IMR-90 (cell line): ENCODE measurements at regions not wholly inside any gene's neighbourhood (a gene's known extent, or its start where the extent isn't known, plus 50 kb on each side); places are given as distances from the start of the nearest gene placed in this dataset.

Experiments used
- ATAC-seq: fragments of 200-7000 bp; cut with Tn5 transposase; 2 replicates; pipeline ENCODE4 v1.9.1; 2020; ENCODE audit warnings: low read depth, mild to moderate bottlenecking, moderate library complexity
- BruUV-seq: library from RNA; stranded (reverse); fragments of 400-500 nt; replicated peaks from 2 replicates; lab custom pipeline; 2021; lab: Mats Ljungman, UMichigan
- CTCF ChIA-PET: fragments of 300-600 bp; formaldehyde crosslinking; extraction: SDS; loops from one replicate; lab custom pipeline; 2021; ENCODE audit warnings: antibody characterized with exemption; lab: Yijun Ruan, JAX
- POLR2A ChIA-PET: fragments of 300-600 bp; sonication (Branson Sonifier 250); formaldehyde crosslinking; loops from one replicate; lab custom pipeline; 2022; ENCODE audit warnings: antibody characterized with exemption; ENCODE audit not compliant: unreplicated experiment; lab: Charles Lee
- DNase-seq: peaks from one replicate; pipeline ENCODE4 v3.0.0; 2013
- H2AFZ ChIP-seq: replicated peaks from 2 replicates; pipeline ENCODE3; 2013; ENCODE audit warnings: low read length, mild to moderate bottlenecking; ENCODE audit not compliant: poor library complexity
- H2AK5ac ChIP-seq: 2 replicates; pipeline ENCODE4 v1.6.1; 2013; ENCODE audit warnings: low read depth, low read length, inconsistent platforms
- H2AK9ac ChIP-seq: replicated peaks from 2 replicates; pipeline ENCODE3; 2013; ENCODE audit warnings: mild to moderate bottlenecking, low read depth, low read length, moderate library complexity; ENCODE audit not compliant: poor library complexity
- H2BK120ac ChIP-seq: 2 replicates; pipeline ENCODE4 v1.6.1; 2013; ENCODE audit warnings: low read depth, low read length, inconsistent platforms
- H2BK15ac ChIP-seq: 3 replicates; pipeline ENCODE4 v1.6.1; 2013; ENCODE audit warnings: low read depth, low read length, inconsistent platforms
- H2BK20ac ChIP-seq: 2 replicates; pipeline ENCODE4 v1.6.1; 2013; ENCODE audit warnings: low read depth, mild to moderate bottlenecking, inconsistent platforms, low read length, moderate library complexity
- H2BK5ac ChIP-seq: 2 replicates; pipeline ENCODE4 v1.6.1; 2013; ENCODE audit warnings: mild to moderate bottlenecking, low read depth, low read length, inconsistent platforms; ENCODE audit not compliant: poor library complexity, severe bottlenecking
- H3K14ac ChIP-seq: replicated peaks from 2 replicates; pipeline ENCODE4 v1.6.1; 2013; ENCODE audit warnings: low read depth, low read length, inconsistent platforms
- H3K18ac ChIP-seq: 2 replicates; pipeline ENCODE4 v1.6.1; 2013; ENCODE audit warnings: low read depth, low read length, control low read depth
- H3K23ac ChIP-seq: 2 replicates; pipeline ENCODE4 v1.6.1; 2013; ENCODE audit warnings: low read depth, low read length, inconsistent platforms
- H3K27ac ChIP-seq: 2 replicates; pipeline ENCODE4 v1.5.1; 2013; ENCODE audit warnings: mild to moderate bottlenecking, control low read depth, low read length; ENCODE audit not compliant: insufficient read depth
- H3K27me3 ChIP-seq: 2 replicates; pipeline ENCODE4 v1.6.1; 2013; ENCODE audit warnings: low read length; ENCODE audit not compliant: control insufficient read depth, insufficient read depth
- H3K36me3 ChIP-seq: 2 replicates; pipeline ENCODE4 v1.6.1; 2013; ENCODE audit warnings: low read length, mixed read lengths; ENCODE audit not compliant: control insufficient read depth, insufficient read depth
- H3K4ac ChIP-seq: 2 replicates; pipeline ENCODE4 v1.6.1; 2013; ENCODE audit warnings: low read depth, low read length, inconsistent platforms
- H3K4me1 ChIP-seq: 2 replicates; pipeline ENCODE4 v1.6.1; 2013; ENCODE audit warnings: low read length, mixed read lengths; ENCODE audit not compliant: control insufficient read depth, insufficient read depth
- H3K4me2 ChIP-seq: 2 replicates; pipeline ENCODE4 v1.6.1; 2013; ENCODE audit warnings: low read depth, mild to moderate bottlenecking, control low read depth, low read length, moderate library complexity
- H3K4me3 ChIP-seq: 2 replicates; pipeline ENCODE4 v1.5.1; 2013; ENCODE audit warnings: low read depth, mild to moderate bottlenecking, control low read depth, low read length, moderate library complexity; ENCODE audit not compliant: insufficient read depth
- H3K56ac ChIP-seq: 2 replicates; pipeline ENCODE4 v1.6.1; 2013; ENCODE audit warnings: low read length, inconsistent platforms; ENCODE audit not compliant: insufficient read depth; ENCODE audit errors: extremely low read depth
- H3K79me1 ChIP-seq, 2 experiments: 2 replicates each; pipeline ENCODE4 v1.6.1; 2013; ENCODE audit warnings: low read length in 2 of 2, inconsistent platforms in 1 of 2, low read depth in 1 of 2
- H3K9ac ChIP-seq: 2 replicates; pipeline ENCODE4 v1.6.1; 2013; ENCODE audit warnings: low read depth, low read length, control low read depth
- H3K9me1 ChIP-seq: 2 replicates; pipeline ENCODE4 v1.6.1; 2013; ENCODE audit warnings: low read length, inconsistent platforms; ENCODE audit not compliant: insufficient read depth
- H3K9me3 ChIP-seq: 2 replicates; pipeline ENCODE4 v1.6.1; 2013; ENCODE audit warnings: low read length; ENCODE audit not compliant: control insufficient read depth, insufficient read depth
- H4K20me1 ChIP-seq: 2 replicates; pipeline ENCODE4 v1.6.1; 2013; ENCODE audit warnings: low read length, inconsistent platforms; ENCODE audit not compliant: insufficient read depth
- H4K5ac ChIP-seq: 2 replicates; pipeline ENCODE4 v1.6.1; 2013; ENCODE audit warnings: mild to moderate bottlenecking, low read depth, low read length, control low read depth
- H4K8ac ChIP-seq, 2 experiments: 2 replicates each; pipeline ENCODE4 v1.6.1; 2013; ENCODE audit warnings: low read depth in 2 of 2, low read length in 2 of 2, control low read depth in 1 of 2, inconsistent platforms in 1 of 2
- H4K91ac ChIP-seq: 2 replicates; pipeline ENCODE4 v1.6.1; 2013; ENCODE audit warnings: low read depth, low read length, inconsistent platforms; ENCODE audit not compliant: insufficient read depth
- CHD1 ChIP-seq: IDR thresholded peaks from 2 replicates; pipeline ENCODE4 v1.6.1; 2012; ENCODE audit warnings: low read depth, low read length, improper control_type of control experiment
- FOS ChIP-seq: fragments of 150-350 bp; IDR thresholded peaks from 2 replicates; pipeline ENCODE4 v1.6.1; 2016; ENCODE audit warnings: low read depth, low read length
- MAFK ChIP-seq: IDR thresholded peaks from 2 replicates; pipeline ENCODE4 v1.6.1; 2012; ENCODE audit warnings: low read depth, low read length, improper control_type of control experiment
- MAZ ChIP-seq: IDR thresholded peaks from 2 replicates; pipeline ENCODE4 v1.6.1; 2012; ENCODE audit warnings: low read depth, mild to moderate bottlenecking, low read length, improper control_type of control experiment, moderate library complexity, borderline replicate concordance
- POLR2A ChIP-seq: IDR thresholded peaks from 2 replicates; pipeline ENCODE4 v1.6.1; 2012; ENCODE audit warnings: mild to moderate bottlenecking, low read depth, low read length
- SMC3 ChIP-seq: fragments of 150-350 bp; IDR thresholded peaks from 2 replicates; pipeline ENCODE4 v1.6.1; 2016; ENCODE audit warnings: low read depth, mild to moderate bottlenecking, antibody characterized with exemption, low read length, moderate library complexity
- WGBS, 2 experiments: methylation state at CpG; one replicate each; pipeline versions ENCODE4 v1.1.5 to v1.1.7; 2013; ENCODE audit warnings: missing lambda C conversion rate in 2 of 2; ENCODE audit not compliant: insufficient read length in 1 of 2; ENCODE audit errors: extremely low coverage in 2 of 2; 5-methylcytosine and 5-hydroxymethylcytosine counted together
- dilution Hi-C: fragments of 300-500 bp; cut with HindIII; formaldehyde crosslinking; loops from one replicate; pipeline ENCODE4 v1.14.3; 2018; ENCODE audit warnings: low sequenced_read_pairs; ENCODE audit not compliant: unreplicated experiment
- in situ Hi-C: fragments of 300-500 bp; cut with MboI; formaldehyde crosslinking; loops from 3 replicates; pipeline ENCODE4 v1.14.3; 2019; ENCODE audit warnings: low sequenced_read_pairs, inconsistent platforms, mixed read lengths
- intact Hi-C: fragments of 100-400 bp; cut with micrococcal nuclease; formaldehyde crosslinking; loops from 2 replicates; pipeline ENCODE4 v1.10.0; 2022

DNA sequence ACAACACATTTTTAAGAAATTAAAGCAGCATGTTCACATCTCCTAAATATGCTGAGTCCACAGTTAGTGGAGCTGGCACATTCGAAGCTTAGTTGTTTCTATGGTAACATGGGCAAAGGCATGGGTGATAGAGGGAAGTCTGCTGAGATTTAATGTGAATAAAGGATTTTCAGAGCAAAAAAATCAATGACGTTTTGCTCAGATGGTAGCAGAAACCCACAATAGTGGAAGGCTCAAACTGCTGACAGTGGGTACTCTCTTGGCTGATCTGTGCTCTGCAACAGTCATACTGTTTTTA, 795.1 kb upstream of the ARPP21 start:
- 14% methylated on average over 1 of the region's 2 CpGs; no CpG with 5 or more reads in 1 of the 2 experiments for WGBS, 2 experiments
- BruUV-seq = no TSS peak
- Histone ChIP-seq H3K4me2 (no peak overlapping the region), H2BK20ac (no peak overlapping the region), H3K56ac (no peak overlapping the region), H4K20me1 (no peaks in the 10 kb centered on the region), H3K9me3 (peaks cover 7% of the 10 kb centered on the region), H3K27me3 (no peaks in the 10 kb centered on the region), H2AK5ac (no peak overlapping the region), H3K9ac (no peak overlapping the region), H3K4me3 (no peak overlapping the region), H2AFZ (no peak overlapping the region), H2AK9ac (no peak overlapping the region), H4K5ac (no peak overlapping the region), H3K27ac (no peak overlapping the region), H3K4me1 (no peaks in the 10 kb centered on the region), H3K23ac (no peak overlapping the region), H3K18ac (no peak overlapping the region), H4K8ac (no peak overlapping the region), H3K79me1 (no peaks in the 10 kb centered on the region), H4K91ac (no peak overlapping the region), H2BK15ac (no peak overlapping the region), H3K9me1 (no peaks in the 10 kb centered on the region), H3K36me3 (no peaks in the 10 kb centered on the region), H3K4ac (no peak overlapping the region), H3K14ac (no peak overlapping the region), H2BK120ac (no peak overlapping the region), H2BK5ac (no peak overlapping the region)
- DNase-seq (no peak), ATAC-seq (no peak)
- dilution Hi-C loops = no loop called here
- in situ Hi-C loops = no loop called here
- ChIA-PET CTCF (no interaction called here), POLR2A (no interaction called here)
- intact Hi-C loops = no loop called here
- TF ChIP-seq CHD1 (no peak), MAZ (no peak), MAFK (peak; percentile 59), POLR2A (no peak), FOS (no peak), SMC3 (no peak)
